ENCODE measurements at regions not wholly inside any gene's neighbourhood (a gene's known extent, or its start where the extent isn't known, plus 50 kb on each side); places are given as distances from the start of the nearest gene placed in this dataset.

GRCh38 chr2:217193431-217194340 lies 333.8 kb upstream of the TNP1 start:
- no peak overlapping the region for H3K27ac ChIP-seq (ENCODE audit: low read depth in 2 of 2, low read length in 1 of 2)
- no peaks in the 10 kb centered on the region for H3K27me3 ChIP-seq (ENCODE audit: insufficient read depth)
- POLR2A ChIA-PET, result no interaction called here
- no peak overlapping the region for H3K4me2 ChIP-seq
- no peaks in the 10 kb centered on the region for H4K20me1 ChIP-seq (ENCODE audit: insufficient read depth)
- TF ChIP-seq EZH2phosphoT487 (IDR thresholded peaks at IDR 0.05; ENCODE audit: borderline replicate concordance, low read depth) (no peak), SMC3 (IDR thresholded peaks at IDR 0.05; ENCODE audit: low read depth, low read length) (no peak), YY1 (IDR thresholded peaks at IDR 0.05; ENCODE audit: low read depth) (no peak), IRF3 (IDR thresholded peaks at IDR 0.05; ENCODE audit: low read depth, low read length) (no peak), NFIC (IDR thresholded peaks at IDR 0.05; ENCODE audit: borderline replicate concordance) (no peak), MAX (IDR thresholded peaks at IDR 0.05; ENCODE audit: low read depth) (no peak), CHD2 (IDR thresholded peaks at IDR 0.05; ENCODE audit: low read length, partially characterized antibody) (no peak), FOXM1 (IDR thresholded peaks at IDR 0.05; ENCODE audit: low read depth) (no peak), ZBTB33 (IDR thresholded peaks at IDR 0.05; ENCODE audit: borderline replicate concordance, low read depth) (no peak), RCOR1 (IDR thresholded peaks at IDR 0.05; ENCODE audit: low read length) (no peak), EP300 (IDR thresholded peaks at IDR 0.05; ENCODE audit: borderline replicate concordance in 1 of 2, low read depth in 1 of 2, low read length in 1 of 2) (no peak), TCF12 (IDR thresholded peaks at IDR 0.05) (no peak), JUND (IDR thresholded peaks at IDR 0.05) (no peak), POLR2AphosphoS5 (IDR thresholded peaks at IDR 0.05; ENCODE audit: low read depth, low read length) (no peak), PBX3 (IDR thresholded peaks at IDR 0.05) (no peak), USF1 (IDR thresholded peaks at IDR 0.05; ENCODE audit: borderline replicate concordance, low read depth) (no peak)
- H3K79me2 ChIP-seq (ENCODE audit: insufficient read depth), result no peaks in the 10 kb centered on the region
- no peak for DNase-seq
- H3K9me3 ChIP-seq, result no peaks in the 10 kb centered on the region
- peaks cover 0 to 5% of the 10 kb centered on the region in 2 experiments; a peak in 1 of 4 replicates for H3K4me1 ChIP-seq (ENCODE audit: control insufficient read depth in 1 of 2, insufficient read depth in 2 of 2, low read depth in 1 of 2, low read length in 1 of 2)
- H3K4me3 ChIP-seq (ENCODE audit: low read depth in 2 of 2, low read length in 1 of 2), result no peak overlapping the region
- no peaks in the 10 kb centered on the region for H3K36me3 ChIP-seq (replicated peaks in 1 of 2; ENCODE audit: control insufficient read depth in 1 of 2, insufficient read depth in 2 of 2, low read length in 1 of 2)
- no peaks in the 10 kb centered on the region for H3F3A ChIP-seq (replicated peaks; ENCODE audit: insufficient read depth)
- H2AFZ ChIP-seq (ENCODE audit: low read depth), result no peak overlapping the region
- H3K9ac ChIP-seq, result no peak overlapping the region
- H3K9me2 ChIP-seq, result no peaks in the 10 kb centered on the region
- 78% methylated on average over 9 of the region's 9 CpGs for WGBS (ENCODE audit: low lambda C conversion rate)
- CTCF ChIA-PET, result interaction anchor here (0.7 to 1.4 kb wide), 2 partner anchors 22 to 457 kb away, joined by 3 read pairs; no protein-coding TSS in a partner anchor
